HEK293 (cell line): ENCODE measurements at regions not wholly inside any gene's neighbourhood (a gene's known extent, or its start where the extent isn't known, plus 50 kb on each side); places are given as distances from the start of the nearest gene placed in this dataset.
A peak's percentile ranks its signal among the peaks of the same experiment; 100 is the strongest.

Experiments
- CTCF ChIA-PET: fragments of 350-600 bp; formaldehyde crosslinking; extraction: SDS; loops from one replicate; lab custom pipeline; 2021; ENCODE audit warnings: antibody characterized with exemption; lab: Yijun Ruan, JAX
- POLR2A ChIA-PET: fragments of 300-600 bp; formaldehyde crosslinking; extraction: SDS; loops from one replicate; lab custom pipeline; 2020; ENCODE audit warnings: antibody characterized with exemption, inconsistent platforms; lab: Yijun Ruan, JAX
- H3K27ac ChIP-seq: fragments of 200-500 bp; sonication (Bioruptor generic); 2 replicates; pipeline ENCODE4 v1.5.1; 2014; ENCODE audit warnings: low read depth, low read length, control low read depth, inconsistent platforms; ENCODE audit errors: extremely low read depth
- H3K36me3 ChIP-seq, 2 experiments: fragments of 200-500 bp in 1 of 2; sonication (Bioruptor generic) in 1 of 2; 1 replicate in 1 of 2; 2 replicates in 1 of 2; pipeline ENCODE4 v1.5.1; 2014 to 2017; ENCODE audit warnings: inconsistent platforms in 2 of 2, low read length in 2 of 2; ENCODE audit not compliant: control insufficient read depth in 2 of 2, insufficient read depth in 1 of 2
- H3K4me1 ChIP-seq: fragments of 200-500 bp; sonication (Bioruptor generic); 2 replicates; pipeline ENCODE4 v1.5.1; 2014; ENCODE audit warnings: mild to moderate bottlenecking, low read length, inconsistent platforms; ENCODE audit not compliant: control insufficient read depth, insufficient read depth
- H3K4me3 ChIP-seq: 2 replicates; pipeline ENCODE4 v1.5.1; 2011; ENCODE audit warnings: low read depth, mild to moderate bottlenecking, control low read depth, low read length, moderate library complexity
- H3K9me3 ChIP-seq: fragments of 200-500 bp; sonication (Bioruptor generic); 2 replicates; pipeline ENCODE4 v1.5.1; 2014; ENCODE audit warnings: low read depth, low read length, inconsistent platforms; ENCODE audit not compliant: control insufficient read depth, insufficient read depth
- GLIS1 ChIP-seq: fragments of 450-650 bp; formaldehyde crosslinking; IDR thresholded peaks from 2 replicates; pipeline ENCODE4 v1.5.1; 2016; ENCODE audit warnings: missing biosample characterization, missing genetic modification characterization
- OSR2 ChIP-seq: fragments of 450-650 bp; formaldehyde crosslinking; IDR thresholded peaks from 2 replicates; pipeline ENCODE4 v1.5.1; 2016; ENCODE audit warnings: missing biosample characterization, missing genetic modification characterization
- SETDB1 ChIP-seq: IDR thresholded peaks from one replicate; pipeline ENCODE4 v1.6.1; 2017; ENCODE audit warnings: mild to moderate bottlenecking, low read length, moderate library complexity, mixed read lengths; ENCODE audit not compliant: insufficient read length
- SP7 ChIP-seq: fragments of 450-650 bp; formaldehyde crosslinking; IDR thresholded peaks from 2 replicates; pipeline ENCODE4 v1.5.1; 2016; ENCODE audit warnings: missing biosample characterization, missing genetic modification characterization
- ZBTB20 ChIP-seq: fragments of 450-650 bp; formaldehyde crosslinking; IDR thresholded peaks from 2 replicates; pipeline ENCODE4 v1.5.1; 2016; ENCODE audit warnings: missing biosample characterization, missing genetic modification characterization
- ZFP3 ChIP-seq: fragments of 450-650 bp; formaldehyde crosslinking; IDR thresholded peaks from 2 replicates; pipeline ENCODE4 v1.5.1; 2016; ENCODE audit warnings: low read depth, missing biosample characterization, missing genetic modification characterization
- ZNF121 ChIP-seq: fragments of 450-650 bp; formaldehyde crosslinking; IDR thresholded peaks from 2 replicates; pipeline ENCODE4 v1.5.1; 2016; ENCODE audit warnings: missing biosample characterization, missing genetic modification characterization
- ZNF16 ChIP-seq: fragments of 450-650 bp; formaldehyde crosslinking; IDR thresholded peaks from 2 replicates; pipeline ENCODE4 v1.5.1; 2016; ENCODE audit warnings: low read depth, missing biosample characterization, missing genetic modification characterization
- ZNF221 ChIP-seq: fragments of 450-650 bp; formaldehyde crosslinking; IDR thresholded peaks from 2 replicates; pipeline ENCODE4 v1.5.1; 2017; ENCODE audit warnings: missing biosample characterization, missing genetic modification characterization, borderline replicate concordance
- ZNF23 ChIP-seq: fragments of 450-650 bp; formaldehyde crosslinking; IDR thresholded peaks from 2 replicates; pipeline ENCODE4 v1.5.1; 2016; ENCODE audit warnings: missing biosample characterization, missing genetic modification characterization, borderline replicate concordance
- ZNF362 ChIP-seq: fragments of 450-650 bp; formaldehyde crosslinking; IDR thresholded peaks from 2 replicates; pipeline ENCODE4 v1.5.1; 2016; ENCODE audit warnings: missing biosample characterization, missing genetic modification characterization
- ZNF366 ChIP-seq: fragments of 450-650 bp; formaldehyde crosslinking; conservative IDR thresholded peaks from 2 replicates; pipeline ENCODE4 v1.5.1; 2016; ENCODE audit warnings: missing biosample characterization, missing genetic modification characterization
- ZNF398 ChIP-seq: fragments of 450-650 bp; formaldehyde crosslinking; IDR thresholded peaks from 2 replicates; pipeline ENCODE4 v1.5.1; 2017; ENCODE audit warnings: missing biosample characterization, missing genetic modification characterization
- ZNF416 ChIP-seq: fragments of 450-650 bp; formaldehyde crosslinking; IDR thresholded peaks from 2 replicates; pipeline ENCODE4 v1.5.1; 2016; ENCODE audit warnings: missing biosample characterization, missing genetic modification characterization
- ZNF423 ChIP-seq: fragments of 450-650 bp; formaldehyde crosslinking; IDR thresholded peaks from 2 replicates; pipeline ENCODE4 v1.5.1; 2016; ENCODE audit warnings: missing biosample characterization, missing genetic modification characterization
- ZNF624 ChIP-seq: fragments of 450-650 bp; formaldehyde crosslinking; IDR thresholded peaks from 2 replicates; pipeline ENCODE4 v1.5.1; 2017; ENCODE audit warnings: missing biosample characterization, missing genetic modification characterization
- ZNF677 ChIP-seq: fragments of 450-650 bp; IDR thresholded peaks from 2 replicates; pipeline ENCODE4 v1.5.0; 2018; ENCODE audit warnings: missing biosample characterization, mild to moderate bottlenecking, missing genetic modification characterization, moderate library complexity
- TF ChIP-seq, protein P1 (sequence below): fragments of 450-650 bp; formaldehyde crosslinking; IDR thresholded peaks from 2 replicates; pipeline ENCODE4 v1.5.1; 2016; ENCODE audit warnings: missing biosample characterization, missing genetic modification characterization
- TF ChIP-seq, protein P2 (sequence below): fragments of 450-650 bp; formaldehyde crosslinking; IDR thresholded peaks from 2 replicates; pipeline ENCODE4 v1.5.1; 2016; ENCODE audit warnings: missing biosample characterization, missing genetic modification characterization

- Histone ChIP-seq H3K4me1 (no peaks in the 10 kb centered on the region), H3K27ac (no peak overlapping the region), H3K9me3 (no peaks in the 10 kb centered on the region), H3K36me3 (no peaks in the 10 kb centered on the region), H3K4me3 (no peak overlapping the region)
- POLR2A ChIA-PET, result no interaction called here
- CTCF ChIA-PET, result no interaction called here
- TF ChIP-seq ZNF366 (tag by site-specific recombination), result no peak
- TF ChIP-seq SETDB1, result peak; percentile 98
Observed at GRCh38 chr18:24999650-25000267, 352.2 kb downstream of the ZNF521 start.

DNA sequence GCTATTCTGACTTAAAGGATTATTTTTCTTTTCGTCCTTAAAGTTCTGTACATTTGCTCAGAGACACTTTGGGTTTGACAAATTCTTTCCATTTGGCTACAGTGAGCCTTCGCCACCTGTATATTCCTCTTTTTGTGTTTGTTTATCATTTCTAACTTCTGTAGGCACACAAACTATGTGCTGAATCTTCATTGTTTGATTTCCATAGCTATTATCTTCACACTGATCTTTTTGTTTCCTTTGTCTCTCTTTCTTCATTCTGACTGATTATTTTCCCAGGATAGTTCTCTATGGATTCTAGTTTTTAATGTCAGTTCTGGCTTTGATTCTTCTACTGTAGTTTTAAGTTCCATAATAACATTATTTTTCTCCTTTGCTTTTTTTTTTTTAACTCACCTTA is 350.2 kb downstream of the ZNF521 start:
- Histone ChIP-seq H3K36me3 (no peaks in the 10 kb centered on the region), H3K4me1 (no peaks in the 10 kb centered on the region; the same call in 1 of the 2 replicates), H3K9me3 (no peaks in the 10 kb centered on the region), H3K4me3 (no peak overlapping the region), H3K27ac (no peak overlapping the region)
- ChIA-PET POLR2A (interaction anchor here (0.7 kb wide), 1 partner anchor 164 kb away, joined by 4 read pairs; no protein-coding TSS in a partner anchor), CTCF (interaction anchor here (0.7 kb wide), 1 partner anchor 11 kb away, joined by 3 read pairs; no protein-coding TSS in a partner anchor)
- no peak for TF ChIP-seq ZNF362 (tag by site-specific recombination)
- no peak for TF ChIP-seq ZNF423 (tag by site-specific recombination)
- no peak for TF ChIP-seq ZNF677 (tag by site-specific recombination)
- TF ChIP-seq, protein P1, sequence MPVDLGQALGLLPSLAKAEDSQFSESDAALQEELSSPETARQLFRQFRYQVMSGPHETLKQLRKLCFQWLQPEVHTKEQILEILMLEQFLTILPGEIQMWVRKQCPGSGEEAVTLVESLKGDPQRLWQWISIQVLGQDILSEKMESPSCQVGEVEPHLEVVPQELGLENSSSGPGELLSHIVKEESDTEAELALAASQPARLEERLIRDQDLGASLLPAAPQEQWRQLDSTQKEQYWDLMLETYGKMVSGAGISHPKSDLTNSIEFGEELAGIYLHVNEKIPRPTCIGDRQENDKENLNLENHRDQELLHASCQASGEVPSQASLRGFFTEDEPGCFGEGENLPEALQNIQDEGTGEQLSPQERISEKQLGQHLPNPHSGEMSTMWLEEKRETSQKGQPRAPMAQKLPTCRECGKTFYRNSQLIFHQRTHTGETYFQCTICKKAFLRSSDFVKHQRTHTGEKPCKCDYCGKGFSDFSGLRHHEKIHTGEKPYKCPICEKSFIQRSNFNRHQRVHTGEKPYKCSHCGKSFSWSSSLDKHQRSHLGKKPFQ, result no peak
- TF ChIP-seq OSR2, result no peak
- no peak for TF ChIP-seq ZFP3 (tag by site-specific recombination)
- TF ChIP-seq ZNF221 (tag by site-specific recombination), result no peak
- TF ChIP-seq, protein P2, sequence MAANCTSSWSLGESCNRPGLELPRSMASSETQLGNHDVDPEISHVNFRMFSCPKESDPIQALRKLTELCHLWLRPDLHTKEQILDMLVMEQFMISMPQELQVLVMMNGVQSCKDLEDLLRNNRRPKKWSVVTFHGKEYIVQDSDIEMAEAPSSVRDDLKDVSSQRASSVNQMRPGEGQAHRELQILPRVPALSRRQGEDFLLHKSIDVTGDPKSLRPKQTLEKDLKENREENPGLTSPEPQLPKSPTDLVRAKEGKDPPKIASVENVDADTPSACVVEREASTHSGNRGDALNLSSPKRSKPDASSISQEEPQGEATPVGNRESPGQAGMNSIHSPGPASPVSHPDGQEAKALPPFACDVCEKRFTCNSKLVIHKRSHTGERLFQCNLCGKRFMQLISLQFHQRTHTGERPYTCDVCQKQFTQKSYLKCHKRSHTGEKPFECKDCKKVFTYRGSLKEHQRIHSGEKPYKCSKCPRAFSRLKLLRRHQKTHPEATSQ, result no peak
- TF ChIP-seq ZBTB20 (tag by site-specific recombination), result no peak
- TF ChIP-seq ZNF416, result no peak
- TF ChIP-seq SP7 (tag by site-specific recombination), result no peak
- no peak for TF ChIP-seq ZNF23
- TF ChIP-seq GLIS1 (tag by site-specific recombination), result no peak
- no peak for TF ChIP-seq ZNF16
- no peak for TF ChIP-seq ZNF398 (tag by site-specific recombination)
- TF ChIP-seq ZNF121 (tag by site-specific recombination), result no peak
- TF ChIP-seq ZNF624 (tag by site-specific recombination), result no peak
